K562 (cell line): ENCODE measurements at regions not wholly inside any gene's neighbourhood (a gene's known extent, or its start where the extent isn't known, plus 50 kb on each side); places are given as distances from the start of the nearest gene placed in this dataset.
A peak's percentile ranks its signal among the peaks of the same experiment; 100 is the strongest.

Experiments
- ATAC-seq: fragments of 200-7000 bp; cut with Tn5 transposase; 3 replicates; pipeline ENCODE4 v1.9.1; 2020; ENCODE audit warnings: moderate library complexity
- BruUV-seq: library from RNA; stranded (reverse); fragments of 400-500 nt; replicated peaks from 2 replicates; lab custom pipeline; 2021; lab: Mats Ljungman, UMichigan
- CTCF ChIA-PET: fragments of 300-600 bp; formaldehyde crosslinking; extraction: SDS; loops from one replicate; lab custom pipeline; 2021; ENCODE audit warnings: low intra/inter-chr PET ratio; lab: Yijun Ruan, JAX
- POLR2A ChIA-PET: fragments of 300-600, 350-650 bp; sonication (Branson Sonifier 250); formaldehyde crosslinking; extraction: SDS; loops from one replicate; lab custom pipeline; 2021; ENCODE audit warnings: antibody characterized with exemption, inconsistent platforms; lab: Yijun Ruan, JAX
- DNase-seq, 4 experiments: peaks; one replicate each; pipeline versions ENCODE4 v3.0.0 to v3.0.0-alpha.2; 2011 to 2018; ENCODE audit warnings: low spot score in 3 of 4, mixed read lengths in 3 of 4; ENCODE audit errors: extremely low read depth in 1 of 4
- FAIRE-seq: peaks from 2 replicates; lab custom pipeline; 2011; peaks lifted over from hg19 to GRCh38; lab: Jason Lieb, UNC
- H2AFZ ChIP-seq: 2 replicates; pipeline ENCODE4 v1.6.0; 2011; ENCODE audit warnings: low read depth, low read length, control low read depth, inconsistent platforms
- H3K27ac ChIP-seq: fragments of 200-600 bp; 3 replicates; pipeline ENCODE4 v1.8.0; 2011; ENCODE audit warnings: low read depth, mild to moderate bottlenecking, control low read depth, inconsistent platforms, low read length, moderate library complexity, mixed read lengths; ENCODE audit errors: extremely low read depth
- H3K27me3 ChIP-seq, 2 experiments: fragments of 300-600 bp in 1 of 2; 2 replicates in 1 of 2; 3 replicates in 1 of 2; pipeline versions ENCODE4 v1.6.0 to v1.8.0; 2011; ENCODE audit warnings: inconsistent platforms in 2 of 2, low read length in 2 of 2, mild to moderate bottlenecking in 1 of 2, mixed read lengths in 1 of 2, moderate library complexity in 1 of 2; ENCODE audit not compliant: control insufficient read depth in 2 of 2, insufficient read depth in 2 of 2
- H3K36me3 ChIP-seq: fragments of 300-600 bp; 3 replicates; pipeline ENCODE4 v1.8.0; 2011; ENCODE audit warnings: mild to moderate bottlenecking, low read length, inconsistent platforms; ENCODE audit not compliant: control insufficient read depth, insufficient read depth
- H3K4me1 ChIP-seq, 2 experiments: fragments of 200-600 bp in 1 of 2; replicated peaks in 1 of 2; 2 replicates in 1 of 2; 3 replicates in 1 of 2; pipeline versions ENCODE4 v1.5.1 to v1.8.0; 2011; ENCODE audit warnings: inconsistent platforms in 2 of 2, low read length in 2 of 2, mild to moderate bottlenecking in 1 of 2, mixed read lengths in 1 of 2, moderate library complexity in 1 of 2; ENCODE audit not compliant: control insufficient read depth in 2 of 2, insufficient read depth in 2 of 2
- H3K4me2 ChIP-seq: 2 replicates; pipeline ENCODE4 v1.6.1; 2011; ENCODE audit warnings: low read length, control low read depth, inconsistent platforms, mixed read lengths; ENCODE audit not compliant: insufficient read depth
- H3K4me3 ChIP-seq: fragments of 200-600 bp; sonication (generic), shearing (Covaris generic); 2 replicates; pipeline ENCODE4 v1.5.1; 2016; ENCODE audit warnings: control low read depth, inconsistent platforms
- H3K79me2 ChIP-seq: fragments of 200-600 bp; 3 replicates; pipeline ENCODE4 v1.8.0; 2011; ENCODE audit warnings: low read length, inconsistent platforms; ENCODE audit not compliant: control insufficient read depth, insufficient read depth
- H3K9ac ChIP-seq, 2 experiments: 2 replicates each; pipeline versions ENCODE4 v1.6.0 to v1.6.1; 2011; ENCODE audit warnings: low read depth in 2 of 2, low read length in 2 of 2, control low read depth in 1 of 2, inconsistent platforms in 1 of 2, mild to moderate bottlenecking in 1 of 2, mixed read lengths in 1 of 2; ENCODE audit not compliant: insufficient read depth in 1 of 2
- H3K9me1 ChIP-seq: one replicate; pipeline ENCODE4 v1.6.0; 2011; ENCODE audit warnings: inconsistent platforms, mild to moderate bottlenecking, low read length, moderate library complexity; ENCODE audit not compliant: control insufficient read depth, insufficient read depth
- H3K9me3 ChIP-seq: replicated peaks from 2 replicates; pipeline ENCODE4 v1.5.1; 2011; ENCODE audit warnings: low read depth, low read length, inconsistent platforms; ENCODE audit not compliant: control insufficient read depth, insufficient read depth
- H4K20me1 ChIP-seq: replicated peaks from 2 replicates; pipeline ENCODE4 v1.6.1; 2011; ENCODE audit warnings: low read length, inconsistent platforms, mixed read lengths; ENCODE audit not compliant: control insufficient read depth, insufficient read depth
- BCOR ChIP-seq: fragments of 450-650 bp; IDR thresholded peaks from 2 replicates; pipeline ENCODE4 v1.6.1; 2016
- DIDO1 ChIP-seq: fragments of 450-650 bp; IDR thresholded peaks from 2 replicates; pipeline ENCODE4 v1.6.1; 2016; ENCODE audit warnings: low read depth, missing biosample characterization, missing genetic modification characterization
- MEF2D ChIP-seq: conservative IDR thresholded peaks from 2 replicates; pipeline ENCODE4 v1.6.1; 2016; ENCODE audit warnings: low read depth, missing genetic modification characterization, missing compliant biosample characterization
- NFIC ChIP-seq: fragments of 450-650 bp; IDR thresholded peaks from 2 replicates; pipeline ENCODE4 v1.6.1; 2017; ENCODE audit warnings: mild to moderate bottlenecking, inconsistent platforms
- WGBS: fragments of 100-300 bp; shearing (Covaris generic); methylation state at CpG from one replicate; pipeline ENCODE4 v1.1.6; 2016; ENCODE audit warnings: low coverage, mixed read lengths; ENCODE audit not compliant: insufficient coverage; ENCODE audit errors: missing lambda C conversion rate; 5-methylcytosine and 5-hydroxymethylcytosine counted together
- in situ Hi-C: fragments of 300-500 bp; cut with MboI; formaldehyde crosslinking; loops from 4 replicates; pipeline ENCODE4 v1.15.0; 2018; ENCODE audit warnings: inconsistent platforms, mixed read lengths
- intact Hi-C: fragments of 100-400 bp; cut with micrococcal nuclease; formaldehyde crosslinking; loops from 2 replicates; pipeline ENCODE4 v1.14.2; 2022
- TF ChIP-seq, protein P1 (sequence below): sonication (generic); formaldehyde crosslinking; IDR thresholded peaks from 2 replicates; pipeline ENCODE4 v1.8.0; 2023; ENCODE audit warnings: mild to moderate bottlenecking, missing genetic modification reagents
- TF ChIP-seq, protein P2 (sequence below): fragments of 250-450 bp; sonication (Bioruptor Pico); IDR thresholded peaks from 2 replicates; pipeline ENCODE4 v1.4.0; 2020; ENCODE audit warnings: mild to moderate bottlenecking, moderate library complexity
- TF ChIP-seq, protein P3 (sequence below): fragments of 250-450 bp; sonication (Bioruptor Pico); IDR thresholded peaks from 2 replicates; pipeline ENCODE4 v1.5.0; 2020; ENCODE audit warnings: mild to moderate bottlenecking, borderline replicate concordance

DNA sequence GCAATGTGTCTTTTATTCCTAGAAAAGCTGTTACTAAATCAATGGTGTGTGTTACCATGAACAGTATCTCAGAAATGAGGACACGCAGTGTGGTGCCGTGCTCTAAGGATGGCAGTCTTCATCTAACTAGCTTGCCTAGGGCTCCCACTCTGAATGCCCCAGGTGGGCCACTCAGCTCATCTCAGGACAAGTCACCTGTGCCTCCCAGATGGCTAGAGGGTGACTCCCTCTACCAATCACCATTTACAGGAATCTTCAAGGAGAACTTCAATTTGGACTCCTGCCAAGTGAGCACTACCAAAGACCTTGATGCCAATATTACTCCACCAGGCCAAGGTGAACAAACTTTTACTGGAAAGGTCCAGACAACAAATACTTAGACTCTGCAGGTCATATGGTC, 202.8 kb upstream of the FOXQ1 start:
- no peak for DNase-seq
- 0% methylated on average over 2 of the region's 2 CpGs for WGBS
- H3K4me1 ChIP-seq: no peaks in the 10 kb centered on the region
- intact Hi-C loops (no loop called here), in situ Hi-C loops (no loop called here)
- H3K36me3 ChIP-seq: no peaks in the 10 kb centered on the region
- H4K20me1 ChIP-seq: no peaks in the 10 kb centered on the region
- no peak overlapping the region for H2AFZ ChIP-seq
- no peaks in the 10 kb centered on the region for H3K9me1 ChIP-seq
- POLR2A ChIA-PET: no interaction called here
- no peak overlapping the region for H3K27ac ChIP-seq
- CTCF ChIA-PET: no interaction called here
- H3K79me2 ChIP-seq: no peaks in the 10 kb centered on the region
- H3K4me2 ChIP-seq: no peak overlapping the region
- H3K9me3 ChIP-seq: no peaks in the 10 kb centered on the region
- H3K4me3 ChIP-seq: no peak overlapping the region
- no peak overlapping the region for H3K9ac ChIP-seq
- ATAC-seq: no peak
- BruUV-seq: no TSS peak
- H3K27me3 ChIP-seq: peaks cover 0 to 18% of the 10 kb centered on the region in 2 experiments; a peak in 2 of 5 replicates
- FAIRE-seq: no peak
- TF ChIP-seq BCOR (no peak), NFIC (peak; percentile 41), DIDO1 (tag) (no peak), MEF2D (tag) (no peak)
- TF ChIP-seq, protein P1, sequence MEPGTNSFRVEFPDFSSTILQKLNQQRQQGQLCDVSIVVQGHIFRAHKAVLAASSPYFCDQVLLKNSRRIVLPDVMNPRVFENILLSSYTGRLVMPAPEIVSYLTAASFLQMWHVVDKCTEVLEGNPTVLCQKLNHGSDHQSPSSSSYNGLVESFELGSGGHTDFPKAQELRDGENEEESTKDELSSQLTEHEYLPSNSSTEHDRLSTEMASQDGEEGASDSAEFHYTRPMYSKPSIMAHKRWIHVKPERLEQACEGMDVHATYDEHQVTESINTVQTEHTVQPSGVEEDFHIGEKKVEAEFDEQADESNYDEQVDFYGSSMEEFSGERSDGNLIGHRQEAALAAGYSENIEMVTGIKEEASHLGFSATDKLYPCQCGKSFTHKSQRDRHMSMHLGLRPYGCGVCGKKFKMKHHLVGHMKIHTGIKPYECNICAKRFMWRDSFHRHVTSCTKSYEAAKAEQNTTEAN (CRISPR knock-in tag): no peak
- TF ChIP-seq, protein P2, sequence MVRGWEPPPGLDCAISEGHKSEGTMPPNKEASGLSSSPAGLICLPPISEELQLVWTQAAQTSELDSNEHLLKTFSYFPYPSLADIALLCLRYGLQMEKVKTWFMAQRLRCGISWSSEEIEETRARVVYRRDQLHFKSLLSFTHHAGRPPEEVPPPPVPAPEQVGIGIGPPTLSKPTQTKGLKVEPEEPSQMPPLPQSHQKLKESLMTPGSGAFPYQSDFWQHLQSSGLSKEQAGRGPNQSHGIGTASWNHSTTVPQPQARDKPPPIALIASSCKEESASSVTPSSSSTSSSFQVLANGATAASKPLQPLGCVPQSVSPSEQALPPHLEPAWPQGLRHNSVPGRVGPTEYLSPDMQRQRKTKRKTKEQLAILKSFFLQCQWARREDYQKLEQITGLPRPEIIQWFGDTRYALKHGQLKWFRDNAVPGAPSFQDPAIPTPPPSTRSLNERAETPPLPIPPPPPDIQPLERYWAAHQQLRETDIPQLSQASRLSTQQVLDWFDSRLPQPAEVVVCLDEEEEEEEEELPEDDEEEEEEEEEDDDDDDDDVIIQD (CRISPR knock-in tag): no peak
- TF ChIP-seq, protein P3, sequence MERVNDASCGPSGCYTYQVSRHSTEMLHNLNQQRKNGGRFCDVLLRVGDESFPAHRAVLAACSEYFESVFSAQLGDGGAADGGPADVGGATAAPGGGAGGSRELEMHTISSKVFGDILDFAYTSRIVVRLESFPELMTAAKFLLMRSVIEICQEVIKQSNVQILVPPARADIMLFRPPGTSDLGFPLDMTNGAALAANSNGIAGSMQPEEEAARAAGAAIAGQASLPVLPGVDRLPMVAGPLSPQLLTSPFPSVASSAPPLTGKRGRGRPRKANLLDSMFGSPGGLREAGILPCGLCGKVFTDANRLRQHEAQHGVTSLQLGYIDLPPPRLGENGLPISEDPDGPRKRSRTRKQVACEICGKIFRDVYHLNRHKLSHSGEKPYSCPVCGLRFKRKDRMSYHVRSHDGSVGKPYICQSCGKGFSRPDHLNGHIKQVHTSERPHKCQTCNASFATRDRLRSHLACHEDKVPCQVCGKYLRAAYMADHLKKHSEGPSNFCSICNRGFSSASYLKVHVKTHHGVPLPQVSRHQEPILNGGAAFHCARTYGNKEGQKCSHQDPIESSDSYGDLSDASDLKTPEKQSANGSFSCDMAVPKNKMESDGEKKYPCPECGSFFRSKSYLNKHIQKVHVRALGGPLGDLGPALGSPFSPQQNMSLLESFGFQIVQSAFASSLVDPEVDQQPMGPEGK (CRISPR knock-in tag): no peak
